ENCODE measurements at regions not wholly inside any gene's neighbourhood (a gene's known extent, or its start where the extent isn't known, plus 50 kb on each side); places are given as distances from the start of the nearest gene placed in this dataset.
"Not testable (repeated sequence)": the region's sequence is repeated elsewhere in the genome, so short reads cannot be mapped to it uniquely, and the experiment has no call there.

- not testable (repeated sequence) for TF ChIP-seq ZNF274 (IDR thresholded peaks at IDR 0.05; ENCODE audit: low read depth, low read length); YY1 (IDR thresholded peaks at IDR 0.05; ENCODE audit: insufficient read depth, insufficient read length)
Observed at GRCh38 chr7:109692613-109693012, 1122.9 kb downstream of the DNAJB9 start.
